C1 segment of cervical spinal cord (tissue), 14 donors: ENCODE measurements at regions not wholly inside any gene's neighbourhood (a gene's known extent, or its start where the extent isn't known, plus 50 kb on each side); places are given as distances from the start of the nearest gene placed in this dataset.
"Not testable (repeated sequence)": the region's sequence is repeated elsewhere in the genome, so short reads cannot be mapped to it uniquely, and the experiment has no call there.

Experiments used
- DNase-seq, 14 donors: peaks; one replicate each; lab custom pipeline; 2025; lab: John Stamatoyannopoulos, UW

DNA sequence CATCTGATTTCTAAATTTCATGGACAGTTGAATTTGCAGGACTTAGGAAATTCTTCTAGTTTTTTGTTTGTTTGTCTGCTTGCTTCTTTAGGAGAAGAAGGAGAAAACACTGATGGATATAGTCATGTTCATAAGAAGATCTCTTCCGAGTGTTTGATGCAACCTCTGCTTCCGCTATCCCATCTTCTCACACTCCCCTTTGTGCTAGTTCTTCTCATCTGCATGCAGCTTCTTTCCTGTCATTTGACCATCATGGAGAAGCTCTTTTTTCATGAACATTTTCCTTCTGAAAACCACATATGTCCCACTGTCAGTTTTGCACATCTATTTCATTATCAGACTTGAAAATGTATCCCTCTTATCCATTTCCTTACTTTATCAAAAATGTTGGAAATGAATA is 346.9 kb upstream of the PRKCQ start:
- DNase-seq: no peak

DNA sequence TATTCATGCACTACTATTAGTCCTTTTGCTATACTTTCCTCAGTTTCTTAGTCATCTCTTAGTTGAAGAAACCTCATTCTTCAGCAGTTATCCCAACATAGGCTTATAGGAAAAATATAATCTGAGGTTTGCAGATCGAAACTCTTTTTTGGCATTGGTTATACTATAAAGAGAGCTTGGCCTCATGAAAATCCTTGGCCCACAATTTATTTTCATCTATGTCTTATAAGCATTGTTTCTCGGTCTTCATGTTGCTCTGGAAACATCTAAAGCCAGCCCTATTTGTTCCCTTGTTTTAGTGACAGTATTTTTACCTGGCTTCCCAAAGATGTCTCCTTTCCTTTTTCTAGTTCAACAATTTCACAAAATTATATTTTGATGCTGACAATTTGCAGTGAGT is 345.1 kb upstream of the PRKCQ start:
- no peak for DNase-seq

GRCh38 chr10:6924166-6924565 is 344.1 kb upstream of the PRKCQ start:
- no peak for DNase-seq

DNA sequence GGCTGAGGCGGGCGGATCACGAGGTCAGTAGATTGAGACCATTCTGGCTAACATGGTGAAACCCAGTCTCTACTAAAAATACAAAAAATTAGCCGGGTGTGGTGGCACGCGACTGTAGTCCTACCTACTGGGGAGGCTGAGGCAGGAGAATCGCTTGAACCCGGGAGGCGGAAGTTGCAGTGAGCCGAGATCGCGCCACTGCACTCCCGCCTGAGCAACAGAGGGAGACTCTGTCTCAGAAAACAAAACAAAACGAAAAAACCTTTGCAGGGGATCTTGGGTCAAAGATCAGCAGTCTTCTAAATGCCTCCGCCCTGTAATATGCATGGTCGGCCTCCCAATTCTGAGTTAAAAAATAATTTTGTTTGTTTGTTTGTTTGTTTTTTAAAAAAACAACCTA is 340.9 kb upstream of the PRKCQ start:
- not testable (repeated sequence) for DNase-seq

- peak in 12 of 14 donors; percentile 24 to 72 (median 58) for DNase-seq
These were observed 340.3 kb upstream of the PRKCQ start for GRCh38 chr10:6920072-6921019.

DNA sequence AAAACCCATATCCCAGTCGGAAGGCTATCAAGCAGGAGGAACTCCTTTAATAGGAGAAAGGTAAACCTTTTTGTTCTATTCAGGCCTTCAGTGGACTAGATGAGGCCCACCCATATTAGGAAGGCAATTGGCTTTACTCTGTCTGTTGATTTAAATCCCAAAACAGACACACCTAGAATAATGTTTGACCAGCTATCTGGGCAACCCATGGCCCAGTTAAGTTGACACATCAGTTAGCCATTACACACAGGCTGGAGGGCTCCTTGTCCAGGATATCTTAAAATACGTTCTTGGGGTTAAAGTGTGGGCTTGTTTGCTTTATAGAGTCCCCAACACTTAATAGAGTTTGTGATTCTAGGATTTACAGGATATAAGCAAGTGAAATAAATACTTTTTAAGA is 339.0 kb upstream of the PRKCQ start:
- DNase-seq: no peak

GRCh38 chr10:6918305-6918704 is 338.2 kb upstream of the PRKCQ start:
- peak in 7 of 14 donors; percentile 7 to 35 (median 26) for DNase-seq

DNA sequence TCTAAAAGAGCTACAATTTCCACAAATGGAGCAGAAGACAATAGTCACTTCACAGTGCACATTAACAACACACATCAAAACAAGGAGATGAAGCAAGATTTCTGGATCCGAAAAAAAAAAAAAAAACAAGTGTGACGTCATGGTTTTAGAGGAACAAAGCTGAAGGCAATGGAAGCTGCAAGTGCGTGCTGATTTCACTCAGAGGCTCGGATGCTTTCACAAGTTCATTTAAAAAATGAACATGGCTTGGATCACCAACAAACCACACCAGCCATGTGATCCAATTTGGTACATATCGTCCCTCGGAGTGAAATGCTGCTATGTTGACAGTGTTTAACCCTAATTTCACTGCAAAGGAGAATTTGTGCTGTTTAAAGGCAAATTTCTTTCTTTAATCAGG is 337.0 kb upstream of the PRKCQ start:
- DNase-seq: peak in 1 of 14 donors; percentile 13

GRCh38 chr10:6916601-6917000 is 336.5 kb upstream of the PRKCQ start:
- DNase-seq: no peak

GRCh38 chr10:6915307-6915706 is 335.2 kb upstream of the PRKCQ start:
- no peak for DNase-seq

DNA sequence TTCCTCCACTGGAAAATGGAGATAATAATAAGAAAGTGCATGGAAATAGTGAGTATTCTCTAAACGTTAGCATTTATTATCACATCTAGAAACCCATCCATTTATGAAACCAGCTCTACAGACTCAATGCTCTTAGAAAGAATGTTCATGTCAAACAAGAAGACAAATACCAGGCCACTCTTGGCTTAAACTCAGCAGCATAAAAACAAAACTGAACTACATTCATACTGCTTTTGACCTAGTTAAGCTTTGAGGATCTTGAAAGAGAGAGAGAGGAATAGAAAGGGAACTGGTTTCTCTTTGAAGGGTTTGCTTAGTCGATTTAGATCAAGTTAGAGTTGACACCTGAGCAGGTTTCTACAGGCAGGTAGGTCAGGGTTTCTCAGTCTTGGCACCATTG is 332.9 kb upstream of the PRKCQ start:
- no peak for DNase-seq

DNA sequence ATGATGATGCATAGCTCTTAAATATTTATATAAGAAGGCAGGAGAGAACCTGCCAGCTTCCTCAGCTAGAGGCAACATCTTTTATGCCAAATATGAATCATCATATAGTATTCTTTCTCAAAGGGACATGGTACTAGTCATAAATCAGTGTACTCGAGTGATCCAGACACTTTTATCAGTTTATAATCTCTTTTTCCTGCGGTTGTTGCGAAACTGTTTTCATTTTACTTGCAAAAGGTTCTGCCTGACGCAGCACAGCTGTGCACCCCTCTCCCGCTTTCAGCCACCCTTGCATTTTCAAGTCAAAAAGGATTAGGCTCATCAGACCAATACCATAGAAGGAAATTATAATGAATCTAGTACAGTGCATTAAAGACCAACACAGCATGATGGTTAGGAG is 332.3 kb upstream of the PRKCQ start:
- DNase-seq: no peak

- DNase-seq: no peak
These were observed 331.9 kb upstream of the PRKCQ start for GRCh38 chr10:6912021-6912420.

GRCh38 chr10:6909905-6910560 is 330.0 kb upstream of the PRKCQ start:
- no peak for DNase-seq

DNA sequence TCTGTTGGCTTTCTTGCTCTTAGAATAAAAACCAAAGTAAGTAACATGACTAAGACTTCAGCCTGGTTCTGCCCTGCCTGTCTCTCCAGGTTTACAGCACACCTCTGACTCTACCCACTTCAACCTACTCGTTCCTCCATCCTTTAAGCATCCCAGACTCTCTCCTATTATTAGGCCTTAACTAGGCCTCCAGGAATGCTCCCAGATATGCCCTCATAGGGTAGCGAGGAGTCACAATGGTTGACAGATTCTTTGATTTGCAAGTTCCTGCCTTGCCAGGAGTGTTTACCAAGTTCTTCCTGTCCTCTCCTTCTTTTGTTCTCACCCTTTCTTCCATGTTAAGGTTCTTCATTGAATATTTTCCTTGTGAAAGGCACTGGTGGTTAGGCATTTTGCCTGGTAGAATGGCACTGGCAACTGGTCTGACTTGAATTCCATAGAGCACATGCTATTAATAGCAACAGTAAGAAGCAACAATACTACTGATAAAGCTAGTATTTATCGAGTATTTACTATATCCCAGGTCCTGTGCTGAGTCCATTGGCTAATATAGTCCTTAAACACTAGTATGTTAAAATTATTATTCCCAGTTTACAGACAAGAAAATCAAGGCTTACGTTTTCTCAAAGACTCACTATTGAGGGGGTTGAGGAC is 327.9 kb upstream of the PRKCQ start:
- DNase-seq: no peak

DNA sequence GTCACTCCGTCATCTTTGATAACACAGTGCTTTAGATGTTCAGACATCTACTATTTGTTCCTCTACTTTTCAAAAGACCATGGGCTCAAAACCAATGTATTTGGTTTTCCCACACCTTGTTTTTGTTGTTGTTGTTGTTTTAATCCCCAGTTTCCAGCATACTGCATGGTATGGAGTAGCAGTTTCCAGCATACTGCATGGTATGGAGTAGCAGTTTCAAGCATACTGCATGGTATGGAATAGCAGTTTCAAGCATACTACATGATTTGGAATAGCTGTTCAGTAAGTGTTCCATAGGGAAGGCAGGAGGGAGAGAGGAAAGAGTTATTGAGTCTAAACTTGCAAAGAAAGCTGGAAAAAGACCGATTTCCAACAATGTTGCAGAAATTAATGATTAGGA is 314.3 kb upstream of the PRKCQ start:
- no peak for DNase-seq

GRCh38 chr10:6892864-6893263 is 312.8 kb upstream of the PRKCQ start:
- no peak for DNase-seq

- DNase-seq: no peak
These were observed 311.8 kb upstream of the PRKCQ start for GRCh38 chr10:6891924-6892323.

GRCh38 chr10:6889718-6890117 is 309.6 kb upstream of the PRKCQ start:
- DNase-seq: no peak

GRCh38 chr10:6888434-6888833 is 308.4 kb upstream of the PRKCQ start:
- DNase-seq: no peak

DNA sequence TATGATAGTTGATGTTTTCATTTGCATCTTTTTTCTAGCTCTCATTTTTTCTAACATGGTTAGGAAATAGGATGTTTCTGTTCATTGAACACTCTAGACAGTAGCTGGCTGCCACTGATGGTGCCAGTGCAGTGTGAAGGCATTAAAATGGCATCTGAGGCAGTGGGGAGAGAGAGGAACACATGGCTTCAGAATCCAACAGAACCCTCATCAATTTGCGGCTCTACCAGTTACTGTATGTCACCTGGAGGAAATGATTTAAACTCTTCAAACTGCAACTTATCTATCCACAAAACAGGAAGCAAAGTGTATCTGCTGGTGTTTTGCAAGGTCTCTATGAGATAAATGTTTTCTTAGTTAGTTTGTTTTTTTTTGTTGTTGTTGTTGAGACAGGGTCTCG is 305.2 kb upstream of the PRKCQ start:
- DNase-seq: no peak

DNA sequence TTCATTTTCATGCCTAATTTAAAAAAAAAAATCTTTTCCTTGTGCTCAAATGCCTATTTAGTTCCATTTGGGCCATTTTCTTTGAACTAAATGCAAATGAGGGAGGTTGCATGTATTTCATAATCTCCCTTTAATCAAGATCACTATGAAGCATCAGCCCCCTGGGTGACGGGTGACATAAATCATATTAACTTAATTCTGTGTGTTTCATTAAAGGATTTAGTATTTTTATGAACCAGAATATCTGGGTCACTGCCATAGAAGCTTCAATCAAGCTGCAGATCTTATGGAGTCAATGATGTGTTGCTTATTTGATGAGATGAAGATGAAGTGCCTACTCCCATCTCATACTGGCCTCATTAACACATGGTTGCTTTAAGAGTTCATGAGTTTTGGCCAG is 301.9 kb upstream of the PRKCQ start:
- DNase-seq: no peak
